Inflammatory macrophage treated with lipopolysaccharide for 1 hour (primary cell): ENCODE measurements at regions not wholly inside any gene's neighbourhood (a gene's known extent, or its start where the extent isn't known, plus 50 kb on each side); places are given as distances from the start of the nearest gene placed in this dataset.
"Not testable (repeated sequence)": the region's sequence is repeated elsewhere in the genome, so short reads cannot be mapped to it uniquely, and the experiment has no call there.

Experiments used
- DNase-seq, 2 donors: peaks; one replicate each; pipeline ENCODE4 v3.0.0-alpha.2; 2020 to 2022

DNA sequence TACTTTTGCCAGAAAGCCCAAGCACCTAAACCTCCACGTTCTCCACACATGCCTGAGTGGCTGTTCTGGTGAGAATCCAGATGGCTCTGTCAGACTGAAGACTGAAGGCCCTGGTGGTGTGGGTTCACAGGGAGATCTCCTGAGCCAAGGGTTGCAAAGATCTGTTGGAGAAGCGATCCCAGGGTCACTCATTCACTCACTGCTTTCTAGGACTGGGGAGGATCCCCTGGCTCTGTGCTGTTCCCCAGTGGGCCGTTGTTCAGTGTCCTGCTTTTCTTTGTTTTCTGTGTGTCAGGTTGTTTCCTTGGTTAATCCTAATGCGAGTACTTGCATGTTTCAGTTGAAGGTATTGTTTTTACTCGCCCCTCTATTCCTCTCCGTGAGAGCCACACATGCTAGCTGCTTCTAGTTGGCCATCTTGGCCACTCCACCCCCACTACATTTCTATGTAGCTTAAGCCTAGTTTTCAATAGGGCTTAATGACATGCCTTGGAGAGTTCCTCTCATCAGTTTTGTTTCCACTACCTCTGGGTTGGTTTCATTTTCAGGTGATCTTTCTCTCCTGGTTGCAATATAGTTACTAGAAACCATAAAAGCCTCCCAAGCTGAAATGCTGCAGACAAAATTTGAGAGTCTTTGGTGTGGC is 144.5 kb upstream of the SLC38A2 start:
- DNase-seq = no peak

DNA sequence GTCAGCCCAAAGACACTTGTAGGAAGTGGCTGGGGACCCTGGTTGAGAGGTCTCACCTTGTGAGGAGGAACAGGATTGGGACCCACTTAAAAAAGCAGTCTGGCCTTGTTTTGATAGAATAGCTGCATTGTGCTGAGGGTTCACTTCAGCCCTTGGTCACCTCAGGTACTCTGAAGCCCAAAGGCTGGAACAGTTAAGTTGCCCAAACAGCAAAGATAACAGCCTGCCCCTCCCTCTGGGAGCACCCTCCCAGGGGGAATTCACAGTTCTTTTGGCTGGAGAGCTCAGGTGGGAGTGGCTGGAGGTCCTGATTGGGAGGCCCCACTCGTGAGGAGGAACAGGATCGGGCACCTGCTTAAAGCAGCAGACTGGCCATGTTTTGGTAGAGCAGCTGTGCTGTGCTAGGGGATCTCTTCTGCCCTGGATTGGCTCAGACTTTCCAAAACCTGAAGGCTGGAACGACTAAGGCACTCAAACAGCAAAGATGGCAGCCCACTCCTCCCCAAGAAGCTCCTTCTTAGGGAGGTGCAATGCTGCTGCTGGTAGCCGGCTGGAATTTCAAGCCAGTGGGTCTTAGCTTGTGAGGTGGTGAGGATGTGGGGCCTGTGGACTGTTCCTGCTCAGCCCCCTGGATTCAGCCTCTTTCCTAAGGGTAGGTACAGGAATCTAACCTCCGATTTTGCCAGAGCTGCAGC is 143.8 kb upstream of the SLC38A2 start:
- DNase-seq = no peak

DNA sequence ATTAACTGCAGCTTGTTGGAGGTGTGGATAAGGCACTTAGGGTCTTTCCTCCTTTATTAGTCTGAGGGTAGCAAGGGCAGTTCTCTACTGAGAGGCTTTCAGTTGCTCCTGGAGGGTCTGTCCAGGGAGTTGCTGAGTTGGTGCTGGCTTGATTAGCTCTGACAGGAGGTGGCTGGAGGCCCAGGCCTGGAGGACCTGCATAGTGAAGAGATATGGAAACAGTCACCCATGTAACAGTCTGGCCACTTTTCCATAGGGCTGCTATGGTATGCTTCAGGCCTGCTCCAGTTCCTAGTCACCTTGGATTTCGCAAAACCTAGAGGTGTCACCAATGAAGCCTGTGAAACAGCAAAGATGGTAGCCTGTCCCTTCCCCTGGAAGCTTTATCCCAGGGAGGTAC is 143.3 kb upstream of the SLC38A2 start:
- DNase-seq = no peak

DNA sequence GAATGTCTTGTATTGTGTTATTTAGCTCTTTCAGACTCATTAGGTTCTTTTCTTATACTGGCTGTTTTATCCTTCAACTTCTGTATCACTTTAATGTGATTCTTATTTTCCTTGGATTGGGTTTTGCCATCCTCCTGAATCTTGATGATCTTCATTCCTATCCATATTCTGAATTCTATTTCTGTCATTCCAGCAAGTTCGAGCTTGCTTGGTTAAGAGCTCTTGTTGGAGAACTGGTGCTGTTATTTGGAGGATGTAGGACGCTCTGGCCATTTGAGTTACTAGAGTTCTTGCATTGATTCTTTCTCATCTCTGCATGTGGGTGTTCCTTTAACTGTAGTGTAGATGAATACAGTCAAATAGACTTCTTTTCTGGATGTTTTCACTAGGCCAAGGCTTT is 142.3 kb upstream of the SLC38A2 start:
- no peak for DNase-seq

DNA sequence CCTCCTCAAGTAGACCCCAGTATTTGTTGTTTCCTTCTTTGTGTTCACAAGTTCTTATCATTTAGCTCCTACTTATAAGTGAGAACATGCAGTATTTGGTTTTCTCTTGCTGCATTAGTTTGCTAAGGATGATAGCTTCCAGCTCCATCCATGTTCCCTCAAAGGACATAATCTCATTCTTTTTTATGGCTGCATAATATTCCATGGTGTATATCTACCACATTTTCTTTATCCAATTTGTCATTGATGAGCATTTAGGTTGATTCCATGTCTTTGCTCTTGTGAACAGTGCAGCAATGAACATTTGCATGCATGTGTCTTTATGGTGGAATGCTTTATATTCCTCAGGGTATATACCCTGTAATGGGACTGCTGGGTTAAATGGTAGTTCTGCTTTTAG is 137.7 kb upstream of the SLC38A2 start:
- not testable (repeated sequence) for DNase-seq

DNA sequence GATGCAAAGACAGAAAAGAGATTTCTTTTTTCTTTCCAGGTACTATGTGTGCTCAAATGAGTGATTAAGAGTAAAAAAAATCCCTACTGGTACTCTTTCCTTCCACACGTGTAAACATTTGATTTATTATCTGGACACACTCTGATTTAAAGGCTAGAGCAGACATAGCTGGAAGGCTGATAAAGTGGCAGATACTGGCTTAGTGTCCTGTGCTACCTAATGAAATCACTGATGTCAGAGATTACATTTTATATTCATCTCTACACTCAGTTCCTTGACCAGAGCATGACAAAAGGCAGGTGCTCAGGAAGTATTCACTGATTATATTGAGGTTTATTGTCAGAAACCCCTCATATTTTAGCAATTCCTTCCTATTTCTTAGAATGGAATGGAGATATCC is 136.6 kb upstream of the SLC38A2 start:
- no peak for DNase-seq

DNA sequence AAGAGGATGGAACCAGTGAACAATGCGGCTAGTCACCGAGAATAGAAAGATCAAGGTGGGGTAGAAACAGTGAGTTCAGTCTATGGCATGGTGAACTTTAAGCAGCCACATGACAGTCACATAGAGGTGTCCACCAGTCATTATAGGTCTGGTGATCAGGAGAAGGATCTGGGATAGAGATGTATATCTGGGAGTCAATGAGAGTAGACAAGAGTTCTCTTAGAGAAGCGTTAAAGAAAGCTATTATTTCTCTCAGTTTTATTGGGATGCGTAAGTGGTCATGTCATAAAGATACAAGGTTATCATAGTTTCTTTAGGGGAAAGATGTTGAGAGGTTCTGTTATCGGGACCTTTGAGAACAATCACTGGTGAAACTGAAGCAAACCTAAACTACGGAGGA is 136.1 kb upstream of the SLC38A2 start:
- DNase-seq = no peak

DNA sequence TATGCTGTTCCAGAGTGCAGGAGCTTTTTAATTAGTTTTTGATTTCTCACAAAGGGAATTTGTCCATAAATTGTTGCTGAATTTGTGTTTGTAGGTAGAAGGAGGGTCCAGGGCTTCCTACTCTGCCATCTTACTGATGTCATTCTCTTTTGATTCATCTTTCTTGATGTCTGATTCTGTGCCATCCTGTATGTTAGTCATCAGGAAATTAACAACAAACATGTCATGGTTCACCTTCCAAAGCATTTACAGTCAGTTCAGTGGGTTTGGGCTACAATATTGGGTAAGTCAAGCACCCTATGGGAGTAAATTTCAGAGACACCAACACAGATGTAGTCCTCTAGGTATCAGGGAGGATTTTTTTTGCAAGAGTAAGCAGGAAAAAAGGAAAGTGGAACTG is 135.2 kb upstream of the SLC38A2 start:
- DNase-seq = no peak

DNA sequence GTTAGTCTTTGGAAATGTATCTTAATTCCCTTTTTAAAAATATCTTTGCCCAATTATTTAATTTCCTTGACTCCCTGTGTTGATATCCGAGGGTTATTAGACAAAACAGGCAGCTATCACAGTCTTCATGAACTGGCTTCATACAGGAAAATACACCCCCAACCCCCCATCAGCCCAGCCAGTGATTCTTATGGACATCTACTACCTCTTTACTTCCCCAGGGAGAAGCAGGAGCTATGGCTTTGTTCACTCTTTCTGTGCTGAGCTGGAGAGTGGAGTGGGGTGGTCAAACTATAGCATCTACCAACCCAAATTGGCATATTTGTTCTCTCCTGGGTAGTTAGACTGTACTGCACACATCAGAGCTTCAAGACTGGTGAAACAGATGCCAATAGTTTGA is 134.4 kb upstream of the SLC38A2 start:
- DNase-seq = no peak

DNA sequence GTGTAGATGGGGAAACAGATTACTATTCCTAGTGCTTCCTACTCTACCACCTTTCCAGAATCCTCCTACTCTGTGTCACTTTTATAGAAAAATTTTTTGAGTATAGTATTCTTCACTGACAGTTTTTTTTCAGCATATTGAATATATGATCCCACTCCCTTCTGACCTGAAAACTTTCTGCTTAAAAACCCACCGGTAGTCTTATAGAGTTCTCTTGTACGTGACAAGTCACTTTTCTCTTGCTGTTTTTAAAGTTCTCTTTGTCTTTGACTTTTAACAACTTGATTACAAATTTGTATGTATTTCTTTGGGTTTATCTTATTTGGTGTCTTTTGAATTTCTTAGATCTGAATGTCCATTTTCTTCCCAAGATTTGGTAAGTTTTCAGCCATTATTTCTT is 133.6 kb upstream of the SLC38A2 start:
- DNase-seq = no peak

DNA sequence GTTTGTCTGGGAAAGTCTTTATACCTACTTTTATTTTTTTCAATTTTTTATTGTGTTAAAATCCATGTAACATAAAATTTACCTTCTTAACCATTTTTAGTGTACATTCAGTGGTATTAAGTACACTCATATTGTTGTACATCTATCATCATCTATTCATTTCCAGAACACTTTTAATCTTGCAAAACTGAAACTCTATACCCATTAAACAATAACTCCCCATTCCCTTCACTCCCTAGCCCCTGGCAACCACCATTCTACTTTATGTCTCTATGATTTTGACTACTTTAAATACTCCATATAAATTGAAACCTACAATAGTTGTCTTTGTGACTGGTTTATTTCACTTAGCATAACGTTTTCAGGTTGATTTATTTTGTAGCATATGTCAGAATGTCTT is 131.9 kb upstream of the SLC38A2 start:
- no peak for DNase-seq

DNA sequence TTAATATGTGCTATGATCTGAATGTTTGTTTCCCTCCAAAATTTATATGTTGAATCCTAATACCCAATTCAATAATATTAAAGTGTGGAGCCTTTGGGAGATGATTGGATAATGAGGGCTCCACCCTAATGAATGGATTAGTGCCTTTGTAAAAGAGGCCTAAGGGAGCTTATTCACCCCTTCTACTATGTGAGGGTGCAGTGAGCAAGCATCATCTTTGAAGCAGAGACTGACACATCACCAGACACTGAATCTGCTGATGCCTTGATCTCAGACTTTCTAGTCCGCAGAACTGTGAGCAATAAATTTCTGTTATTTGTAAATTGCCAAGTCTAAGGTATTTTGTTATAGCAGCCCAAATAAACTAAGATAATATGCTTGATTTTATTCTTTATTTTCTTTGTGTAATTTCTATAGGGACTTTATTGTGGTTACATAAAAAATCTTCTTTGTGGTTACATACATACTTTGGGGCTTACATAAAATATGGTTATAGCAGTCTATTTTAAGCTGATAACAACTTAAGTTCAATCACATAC is 131.1 kb upstream of the SLC38A2 start:
- no peak for DNase-seq

DNA sequence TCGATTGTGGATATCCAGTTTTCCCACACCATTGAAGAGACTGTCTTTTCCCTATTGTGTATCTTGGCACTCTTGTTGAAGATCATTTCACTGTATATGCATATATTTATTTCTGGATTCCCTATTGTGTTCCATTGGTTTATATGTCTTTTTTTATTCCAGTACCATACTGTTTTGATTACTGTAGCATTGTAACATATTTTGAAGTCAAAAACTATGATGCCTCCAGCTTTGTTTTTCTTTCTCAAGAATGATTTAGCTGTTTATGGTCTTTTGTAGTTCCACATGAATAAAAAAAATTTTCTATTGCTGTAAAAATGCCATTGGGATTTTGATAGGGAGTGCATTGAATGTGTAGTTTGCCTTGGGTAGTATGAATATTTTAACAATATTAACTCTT is 128.1 kb upstream of the SLC38A2 start:
- no peak for DNase-seq

DNA sequence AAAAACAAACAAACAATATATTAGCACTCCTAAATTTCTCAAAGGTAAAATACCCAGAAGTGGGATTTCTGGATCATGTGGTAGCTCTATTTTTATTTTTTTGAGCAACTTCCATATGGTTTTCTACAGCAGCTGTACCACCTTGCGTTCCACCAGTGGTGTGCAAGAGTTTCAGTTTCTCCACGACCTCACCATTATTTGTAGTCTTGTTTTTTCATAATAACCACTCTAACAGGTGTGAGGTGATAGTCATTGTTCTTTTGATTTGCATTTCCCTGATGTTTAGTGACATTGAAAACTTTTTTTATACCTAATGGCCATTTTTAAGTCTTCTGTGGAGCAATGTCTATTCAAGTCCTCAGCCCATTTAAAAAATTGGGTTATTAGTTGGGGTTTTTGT is 127.3 kb upstream of the SLC38A2 start:
- no peak for DNase-seq

DNA sequence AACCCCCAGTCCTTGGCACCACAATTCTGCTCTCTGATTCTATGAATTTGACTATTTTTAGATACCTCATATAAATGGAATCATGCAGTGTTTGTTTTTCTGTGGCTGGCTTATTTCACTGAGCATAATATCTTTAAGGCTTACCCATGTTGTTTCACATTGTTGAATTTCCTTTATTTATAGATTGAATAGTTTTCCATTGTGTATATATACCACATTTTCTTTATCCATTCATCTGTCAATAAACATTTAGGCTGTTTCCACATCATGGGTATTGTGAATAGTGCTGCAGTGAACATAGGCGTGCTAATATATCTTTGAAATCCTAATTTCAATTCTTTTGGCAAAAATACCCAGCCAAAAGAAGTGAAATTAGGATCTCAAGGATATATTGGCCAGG is 126.7 kb upstream of the SLC38A2 start:
- no peak for DNase-seq

DNA sequence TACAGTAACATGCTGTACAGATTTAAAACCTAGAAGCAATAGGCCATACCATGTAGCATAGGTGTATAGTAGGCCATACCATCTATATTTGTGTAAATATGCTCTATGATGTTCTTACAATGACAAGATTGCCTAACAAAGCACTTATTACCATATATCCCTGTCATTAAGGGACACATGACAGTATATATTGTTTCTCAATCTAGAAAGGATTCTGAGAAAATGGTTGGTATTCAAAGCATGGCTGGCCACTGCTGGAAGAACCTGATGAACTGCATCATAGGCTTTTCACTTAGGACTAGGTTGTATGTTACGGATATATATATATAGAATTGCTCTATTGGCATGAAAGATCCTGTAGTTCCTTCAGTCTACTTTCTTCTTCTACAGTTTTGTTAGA is 125.2 kb upstream of the SLC38A2 start:
- DNase-seq = no peak

DNA sequence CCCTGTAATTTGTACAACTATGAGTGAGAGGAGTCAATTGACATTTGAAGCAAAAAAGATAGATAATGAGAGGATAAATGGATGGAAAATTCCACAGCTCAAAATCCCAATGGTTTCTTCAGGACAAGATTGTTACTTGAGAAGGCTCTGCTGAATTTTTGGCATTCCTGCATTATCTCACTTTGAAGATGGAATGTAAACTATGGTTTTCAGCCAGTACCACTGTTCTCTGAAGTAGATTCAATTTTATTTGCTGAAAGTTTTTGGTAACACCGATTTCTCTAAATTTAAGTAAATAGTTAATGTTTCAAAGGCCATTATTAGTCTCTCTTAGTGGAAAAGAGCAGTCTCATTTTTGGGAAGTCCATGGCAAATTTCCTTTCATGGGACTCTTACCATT is 121.9 kb upstream of the SLC38A2 start:
- no peak for DNase-seq

DNA sequence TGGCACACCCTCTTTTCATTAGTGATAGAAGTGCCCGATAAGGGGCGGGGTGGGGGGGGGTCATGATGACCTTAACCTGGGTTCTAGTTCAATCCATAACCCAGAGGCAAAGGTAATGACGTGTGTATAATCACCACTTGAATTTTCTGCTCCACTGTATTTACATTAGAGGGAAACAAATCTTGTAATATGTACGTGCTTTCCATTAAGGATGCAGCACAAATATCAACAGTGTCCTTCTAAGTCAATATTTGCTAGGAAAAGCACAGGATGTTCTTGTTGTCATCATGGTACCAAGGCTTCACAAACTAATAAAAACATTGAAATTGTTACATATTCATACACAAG is 121.2 kb upstream of the SLC38A2 start:
- no peak for DNase-seq

DNA sequence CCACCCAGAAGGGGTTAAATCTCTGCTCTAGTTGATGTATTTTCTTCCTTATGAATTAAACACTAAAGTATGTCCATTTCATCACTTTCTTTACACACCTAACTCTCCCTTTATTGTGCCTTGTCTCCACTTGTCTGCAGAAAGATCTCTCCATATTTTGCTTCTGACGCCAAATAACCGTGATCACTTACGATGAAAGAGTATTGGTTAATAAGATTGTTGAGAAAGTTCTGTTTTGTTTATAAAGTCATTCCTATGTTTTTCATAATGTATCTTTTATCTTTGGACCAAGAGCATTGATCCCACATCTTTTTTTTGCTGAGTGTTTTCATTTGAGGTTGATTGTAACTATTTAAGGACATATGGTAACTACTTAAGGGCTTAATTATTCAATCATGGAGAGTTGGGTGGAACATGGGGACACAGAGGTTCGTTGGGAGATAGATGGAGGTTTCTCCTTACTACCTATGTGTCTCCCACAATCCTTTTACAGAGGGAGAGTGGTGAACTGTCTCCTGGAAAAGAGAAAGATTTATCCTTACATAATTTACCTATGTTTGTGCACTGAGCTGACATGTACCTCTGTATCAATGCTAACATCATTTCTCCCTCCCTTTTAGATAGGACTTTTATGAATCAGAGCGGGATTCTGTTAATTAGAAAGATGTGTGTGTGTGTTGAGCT is 120.7 kb upstream of the SLC38A2 start:
- DNase-seq = no peak

DNA sequence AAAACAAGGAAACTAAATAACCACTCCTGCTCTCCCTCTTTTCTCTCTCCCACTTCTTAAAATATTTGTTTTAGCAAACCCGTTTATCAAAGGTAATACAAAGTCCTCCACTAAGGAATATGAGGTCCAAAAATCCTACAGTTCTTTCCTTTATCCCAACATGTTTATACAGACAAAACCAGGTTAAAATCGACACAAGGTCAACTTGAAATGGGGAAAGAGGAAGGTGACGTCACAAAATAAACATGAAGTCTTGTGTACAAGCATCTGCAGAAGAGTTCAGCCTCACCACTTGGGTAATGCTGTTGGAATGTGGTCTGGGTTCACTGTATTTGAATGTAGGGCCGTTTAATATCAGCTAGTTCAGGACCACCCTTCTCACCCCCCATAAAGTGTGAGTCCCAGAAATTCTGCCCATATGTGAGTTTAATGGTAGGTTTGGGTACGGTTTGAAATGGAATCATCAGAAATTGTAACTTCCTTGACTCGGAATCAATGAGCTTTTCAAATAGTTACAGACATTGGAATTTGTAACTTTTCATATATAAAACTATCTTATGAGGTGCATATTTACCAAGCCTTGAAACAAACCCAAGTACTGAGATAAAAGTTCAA is 120.0 kb upstream of the SLC38A2 start:
- no peak for DNase-seq

DNA sequence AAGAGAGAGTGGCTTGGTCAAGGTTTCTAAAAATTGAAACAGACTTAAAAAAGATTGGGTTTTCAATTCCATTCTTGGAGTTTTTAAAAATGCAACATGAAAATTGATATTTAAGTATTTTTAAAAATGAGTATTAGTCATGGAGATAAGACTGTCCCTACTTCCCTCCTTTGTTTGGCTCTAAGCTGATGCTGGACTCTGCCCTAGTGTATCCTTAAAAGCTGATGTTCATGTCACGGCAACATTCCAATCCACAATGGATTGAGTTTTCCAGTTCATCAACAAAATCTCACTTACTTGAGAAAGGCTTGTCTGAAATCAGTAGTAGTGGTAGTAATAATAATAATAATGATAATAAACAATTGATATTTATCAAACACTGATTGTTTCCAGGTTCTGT is 119.0 kb upstream of the SLC38A2 start:
- DNase-seq = no peak

DNA sequence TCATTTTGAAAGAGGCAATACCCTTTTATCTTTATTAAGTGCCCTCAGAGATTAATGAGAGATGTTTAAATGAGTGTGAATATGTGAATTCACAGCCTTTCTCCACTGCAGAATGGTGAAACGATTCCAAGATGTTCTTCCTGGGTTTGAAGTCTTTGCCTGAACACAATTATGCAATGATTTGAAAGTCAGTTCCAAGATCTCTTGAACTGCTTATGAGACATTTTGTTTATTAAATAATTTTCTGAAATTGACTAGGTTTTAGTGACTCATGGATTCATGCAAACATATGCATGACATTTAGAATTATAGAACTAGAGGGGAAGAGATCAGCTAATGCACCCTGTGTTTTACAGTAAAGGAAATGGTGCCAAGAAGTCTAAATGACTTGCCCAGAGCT is 118.1 kb upstream of the SLC38A2 start:
- DNase-seq = no peak

DNA sequence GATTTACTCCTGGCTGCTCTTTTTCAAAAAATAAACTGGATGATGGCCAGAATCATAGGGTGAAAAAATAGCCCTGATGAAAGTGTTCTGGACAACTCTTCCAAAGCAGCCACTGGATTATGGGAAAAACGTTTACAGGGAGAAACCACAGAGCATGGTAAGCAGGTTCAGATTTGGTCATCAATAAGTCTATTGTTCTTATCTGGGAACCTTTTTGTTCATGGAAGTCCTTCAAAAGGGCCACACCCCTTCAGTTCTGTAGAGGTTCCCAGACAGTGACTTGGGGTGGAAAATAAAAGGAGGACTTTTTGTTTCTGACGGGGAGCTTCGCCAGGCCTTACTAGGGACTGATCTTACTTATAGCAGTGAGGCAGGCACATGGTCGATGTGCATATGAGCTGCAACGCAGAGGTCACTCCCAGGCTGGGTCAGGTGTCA is 117.4 kb upstream of the SLC38A2 start:
- no peak for DNase-seq
